Jurkat, Clone E6-1 (cell line): ENCODE measurements at regions not wholly inside any gene's neighbourhood (a gene's known extent, or its start where the extent isn't known, plus 50 kb on each side); places are given as distances from the start of the nearest gene placed in this dataset.
"Not testable (repeated sequence)": the region's sequence is repeated elsewhere in the genome, so short reads cannot be mapped to it uniquely, and the experiment has no call there.

Source experiments
- DNase-seq: peaks from one replicate; pipeline ENCODE4 v3.0.0-alpha.2; 2011; ENCODE audit warnings: low read depth, low spot score
- H3K4me3 ChIP-seq: 2 replicates; pipeline ENCODE4 v1.5.1; 2011; ENCODE audit warnings: mild to moderate bottlenecking, low read length, control low read depth, moderate library complexity

GRCh38 chr18:1090758-1091157, 186.1 kb downstream of the ADCYAP1 start:
- no peak overlapping the region for H3K4me3 ChIP-seq

GRCh38 chr18:1092228-1092627, 187.6 kb downstream of the ADCYAP1 start:
- no peak for DNase-seq
- no peak overlapping the region for H3K4me3 ChIP-seq

More at GRCh38 chr18:1090758-1091157, 186.1 kb downstream of the ADCYAP1 start:
- DNase-seq: no peak

GRCh38 chr18:1094409-1094808, 189.7 kb downstream of the ADCYAP1 start:
- H3K4me3 ChIP-seq: no peak overlapping the region
- DNase-seq: no peak

DNA sequence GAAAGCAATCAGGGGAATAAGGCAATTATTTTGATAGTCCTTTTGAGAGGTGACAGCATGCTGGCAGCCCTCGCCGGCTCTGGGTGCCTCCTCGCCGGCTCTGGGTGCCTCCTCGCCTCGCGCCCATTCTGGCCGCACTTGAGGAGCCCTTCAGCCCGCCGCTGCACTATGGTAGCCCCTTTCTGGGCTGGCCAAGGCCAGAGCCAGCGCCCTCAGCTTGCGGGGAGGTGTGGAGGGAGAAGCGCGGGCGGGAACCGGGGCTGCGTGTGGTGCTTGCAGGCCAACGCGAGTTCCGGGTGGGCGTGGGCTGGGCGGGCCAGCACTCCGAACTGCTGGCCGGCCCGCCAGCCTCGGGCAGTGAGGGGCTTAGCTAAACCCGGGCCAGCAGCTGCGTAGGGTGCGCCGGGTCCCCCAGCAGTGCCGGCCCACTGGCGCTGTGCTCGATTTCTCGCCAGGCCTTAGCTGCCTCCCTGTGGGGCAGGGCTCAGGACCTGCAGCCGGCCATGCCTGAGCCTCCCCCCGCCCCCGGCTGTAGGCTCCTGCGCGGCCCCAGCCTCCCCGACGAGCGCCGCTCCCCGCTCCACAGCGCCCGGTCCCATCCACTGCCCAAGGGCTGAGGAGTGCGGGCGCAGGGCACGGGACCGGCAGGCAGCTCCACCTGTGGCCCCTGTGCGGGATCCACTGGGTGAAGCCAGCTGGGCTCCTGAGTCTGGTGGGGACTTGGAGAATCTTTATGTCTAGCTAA, 193.5 kb downstream of the ADCYAP1 start:
- H3K4me3 ChIP-seq, DNase-seq: not testable (repeated sequence)

DNA sequence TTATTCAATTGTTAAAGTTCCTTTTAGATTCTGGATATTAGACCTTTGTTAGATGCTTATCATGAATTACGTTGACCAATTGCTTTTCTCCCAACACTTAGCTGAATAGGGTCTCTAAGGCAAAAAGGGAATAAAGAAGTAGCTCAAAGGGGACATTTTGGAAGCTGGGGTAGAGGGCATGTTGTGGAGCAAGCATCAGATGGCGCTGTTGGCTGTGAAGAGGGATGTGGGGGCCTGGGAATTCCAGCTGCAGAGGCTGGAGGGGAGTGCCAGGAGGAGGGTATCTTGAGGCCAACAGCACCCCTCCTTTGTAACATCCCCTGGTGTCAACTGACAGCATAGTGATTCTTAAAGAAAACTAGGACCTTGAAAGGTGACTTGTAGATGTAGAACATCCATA, 198.2 kb downstream of the ADCYAP1 start:
- no peak for DNase-seq

GRCh38 chr18:1103537-1103936, 198.9 kb downstream of the ADCYAP1 start:
- DNase-seq: no peak
- no peak overlapping the region for H3K4me3 ChIP-seq

More for the DNA sequence above, 198.2 kb downstream of the ADCYAP1 start:
- H3K4me3 ChIP-seq: no peak overlapping the region

- DNase-seq: no peak
- no peak overlapping the region for H3K4me3 ChIP-seq
Measured at GRCh38 chr18:1104181-1104881, 199.7 kb downstream of the ADCYAP1 start.

- DNase-seq: no peak
- no peak overlapping the region for H3K4me3 ChIP-seq
Measured at GRCh38 chr18:1124495-1124894, 219.8 kb downstream of the ADCYAP1 start.

- H3K4me3 ChIP-seq: no peak overlapping the region
- no peak for DNase-seq
Measured at GRCh38 chr18:1133541-1133940, 228.9 kb downstream of the ADCYAP1 start.

DNA sequence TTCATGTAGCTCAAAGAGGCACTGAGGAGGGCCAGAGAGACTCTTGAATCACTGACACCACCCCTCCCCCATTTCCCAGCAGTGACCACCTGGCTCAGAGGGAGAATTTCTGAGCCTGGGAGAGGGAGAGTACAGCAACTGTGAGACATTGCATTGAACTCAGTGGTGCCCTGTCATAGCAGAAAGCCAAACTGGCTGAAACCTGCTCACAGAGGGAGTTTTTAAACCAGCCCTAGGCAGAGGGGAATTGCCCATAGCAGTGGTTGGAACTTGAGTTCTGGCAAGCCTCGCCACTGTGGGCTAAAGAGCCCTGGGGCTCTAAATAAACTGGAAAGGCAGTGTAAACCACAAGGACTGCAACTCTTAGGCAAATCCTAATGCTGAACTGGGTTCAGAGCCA, 243.1 kb downstream of the ADCYAP1 start:
- no peak overlapping the region for H3K4me3 ChIP-seq
- DNase-seq: no peak

- H3K4me3 ChIP-seq: no peak overlapping the region
- DNase-seq: no peak
Measured at GRCh38 chr18:1149709-1150108, 245.0 kb downstream of the ADCYAP1 start.

- no peak for DNase-seq
- no peak overlapping the region for H3K4me3 ChIP-seq
Measured at GRCh38 chr18:1150344-1150743, 245.7 kb downstream of the ADCYAP1 start.

- H3K4me3 ChIP-seq: not testable (repeated sequence)
Measured at GRCh38 chr18:1152958-1153357, 248.3 kb downstream of the ADCYAP1 start.

GRCh38 chr18:1173593-1173992, 268.9 kb downstream of the ADCYAP1 start:
- DNase-seq: no peak
- no peak overlapping the region for H3K4me3 ChIP-seq

More at GRCh38 chr18:1152958-1153357, 248.3 kb downstream of the ADCYAP1 start:
- not testable (repeated sequence) for DNase-seq

DNA sequence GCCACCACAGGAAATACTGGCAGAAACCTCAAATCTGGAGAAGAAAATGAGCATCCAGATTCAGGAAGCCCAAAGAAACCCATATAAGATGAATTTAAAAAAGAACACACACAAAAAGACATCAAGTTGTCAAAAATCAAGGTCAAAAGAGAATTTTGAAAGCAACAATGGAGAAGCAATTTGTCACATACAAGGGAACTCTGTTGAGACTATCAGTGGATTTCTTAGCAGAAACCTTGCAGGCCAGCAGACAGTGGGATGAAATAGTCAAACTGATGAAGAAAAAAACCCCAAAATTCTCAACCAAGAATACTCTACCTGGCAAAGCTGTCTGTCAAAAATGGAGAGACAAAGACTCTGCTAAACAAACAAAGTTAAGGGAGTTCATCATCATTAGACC, 272.6 kb downstream of the ADCYAP1 start:
- DNase-seq: no peak
- no peak overlapping the region for H3K4me3 ChIP-seq

DNA sequence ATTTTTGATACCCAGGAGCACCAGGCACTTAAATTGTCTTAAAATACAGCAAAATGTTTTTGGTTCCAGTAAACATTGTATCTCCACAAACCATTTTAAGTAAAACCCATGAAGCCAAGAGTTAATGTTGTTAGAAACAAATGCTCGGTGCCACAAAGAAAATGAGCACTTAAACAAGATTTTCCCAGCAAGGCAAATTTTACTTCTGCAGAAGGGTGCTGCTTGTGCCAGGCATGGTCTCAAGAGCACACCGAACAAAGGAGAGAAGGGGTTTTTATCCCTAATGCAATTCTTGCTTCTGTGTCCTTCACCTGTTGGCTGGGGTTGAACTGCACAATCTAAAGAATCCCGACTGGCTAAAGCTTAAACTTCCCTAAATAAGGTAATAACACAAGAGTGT, 286.7 kb downstream of the ADCYAP1 start:
- DNase-seq: no peak
- no peak overlapping the region for H3K4me3 ChIP-seq

DNA sequence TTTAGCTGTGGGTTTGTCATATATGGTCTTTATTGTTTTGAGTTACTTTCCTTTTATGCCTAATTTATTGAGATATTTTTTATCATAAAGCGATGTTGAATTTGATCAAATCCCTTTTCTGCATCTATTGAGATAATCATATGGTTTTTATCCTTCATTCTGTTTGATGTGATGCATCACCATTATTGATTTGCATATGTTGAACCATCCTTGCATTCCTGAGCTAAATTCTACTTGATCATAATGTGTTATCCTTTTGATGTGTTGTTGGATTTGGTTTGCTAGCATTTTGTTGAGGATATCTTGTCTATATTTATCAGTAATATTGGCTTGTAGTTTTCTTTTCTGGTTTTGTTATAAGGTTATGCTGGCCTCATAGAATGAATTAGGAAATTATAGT, 308.5 kb downstream of the ADCYAP1 start:
- no peak overlapping the region for H3K4me3 ChIP-seq

GRCh38 chr18:1222880-1223279, 318.2 kb downstream of the ADCYAP1 start:
- DNase-seq: no peak
- no peak overlapping the region for H3K4me3 ChIP-seq

More for the DNA sequence above, 308.5 kb downstream of the ADCYAP1 start:
- DNase-seq: no peak

DNA sequence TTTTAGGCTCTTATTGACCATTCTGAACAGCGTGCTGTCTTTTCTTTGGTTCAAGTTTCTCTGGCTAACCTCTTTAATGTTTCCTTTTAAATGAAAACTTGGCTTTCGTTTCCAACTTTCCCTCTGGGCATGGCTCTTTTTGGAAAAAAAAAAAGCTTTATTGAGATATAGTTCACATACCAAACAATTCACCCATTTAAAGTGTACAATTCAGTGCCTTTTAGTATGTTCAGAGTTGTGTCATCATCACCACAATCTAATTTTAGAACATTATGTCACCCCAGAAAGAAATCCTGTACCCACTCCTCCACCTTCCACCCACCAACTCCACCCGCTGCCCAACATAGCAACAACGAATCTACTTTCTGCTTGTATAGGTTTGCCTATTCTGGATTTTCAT, 322.4 kb downstream of the ADCYAP1 start:
- no peak overlapping the region for H3K4me3 ChIP-seq
- DNase-seq: no peak

DNA sequence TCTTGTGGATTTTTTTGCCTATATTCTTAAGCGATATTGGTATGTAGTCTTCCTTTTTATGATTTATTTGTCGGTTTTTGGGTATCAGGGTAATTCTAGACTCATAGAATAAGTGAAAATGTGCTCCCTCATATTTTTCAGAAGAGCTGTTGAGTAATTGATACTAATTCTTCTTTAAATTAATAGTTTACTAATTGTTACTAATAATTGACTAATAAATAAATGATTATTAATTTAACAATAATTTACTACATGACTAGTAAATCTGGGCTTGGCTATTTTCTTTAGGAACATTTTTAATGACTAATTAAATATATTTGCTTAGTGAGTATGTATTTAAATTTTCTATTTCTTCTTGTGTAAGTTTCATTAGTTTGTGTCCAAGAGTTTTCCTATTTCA, 325.0 kb downstream of the ADCYAP1 start:
- H3K4me3 ChIP-seq: no peak overlapping the region
- no peak for DNase-seq

DNA sequence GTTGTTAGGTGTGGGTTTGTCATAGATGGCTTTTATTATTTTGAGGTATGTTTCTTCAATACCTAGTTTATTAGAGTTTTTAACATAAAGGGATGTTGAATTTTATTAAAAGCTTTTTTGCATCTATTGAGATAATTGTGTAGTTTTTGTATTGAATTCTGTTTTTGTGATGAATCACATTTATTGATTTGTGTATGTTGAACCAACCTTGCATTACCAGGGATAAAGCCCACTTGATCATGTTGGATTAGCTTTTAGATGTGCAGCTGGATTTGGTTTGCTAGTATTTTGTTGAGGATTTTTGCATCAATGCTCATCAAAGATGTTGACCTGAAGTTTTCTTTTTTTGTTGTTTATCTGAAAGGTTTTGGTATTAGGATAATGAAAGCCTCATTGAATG, 328.2 kb downstream of the ADCYAP1 start:
- DNase-seq: no peak
- no peak overlapping the region for H3K4me3 ChIP-seq
